CD4-positive, alpha-beta memory T cell (primary cell): ENCODE measurements at regions not wholly inside any gene's neighbourhood (a gene's known extent, or its start where the extent isn't known, plus 50 kb on each side); places are given as distances from the start of the nearest gene placed in this dataset.
"Not testable (repeated sequence)": the region's sequence is repeated elsewhere in the genome, so short reads cannot be mapped to it uniquely, and the experiment has no call there.

Source experiments
- CTCF ChIA-PET: fragments of 350-600 bp; sonication (Branson Sonifier 250); formaldehyde crosslinking; loops from one replicate; lab custom pipeline; 2021; ENCODE audit warnings: inconsistent platforms; ENCODE audit not compliant: partially characterized antibody; lab: Charles Lee
- POLR2A ChIA-PET: fragments of 350-600 bp; sonication (Branson Sonifier 250); formaldehyde crosslinking; loops from one replicate; lab custom pipeline; 2021; ENCODE audit not compliant: partially characterized antibody; lab: Charles Lee
- DNase-seq, 5 donors: peaks; one replicate each; pipeline versions ENCODE4 v3.0.0 to v3.0.0-alpha.2; 2020 to 2022; ENCODE audit warnings: mixed read lengths in 1 of 5
- H3K27ac ChIP-seq: one replicate; pipeline ENCODE4 v1.7.0; 2013; ENCODE audit warnings: low read depth, low read length
- H3K27me3 ChIP-seq: 2 replicates; pipeline ENCODE4 v1.7.0; 2013; ENCODE audit warnings: mild to moderate bottlenecking, low read length, moderate library complexity; ENCODE audit not compliant: insufficient read depth
- H3K36me3 ChIP-seq: 2 replicates; pipeline ENCODE4 v1.7.0; 2013; ENCODE audit warnings: mild to moderate bottlenecking, low read length, moderate library complexity; ENCODE audit not compliant: insufficient read depth
- H3K4me1 ChIP-seq: 2 replicates; pipeline ENCODE4 v1.7.0; 2013; ENCODE audit warnings: mild to moderate bottlenecking, low read length, moderate library complexity; ENCODE audit not compliant: insufficient read depth
- H3K4me3 ChIP-seq, 2 donors: one replicate each; pipeline ENCODE4 v1.7.0; 2013; ENCODE audit warnings: low read length in 2 of 2, mild to moderate bottlenecking in 1 of 2
- H3K9me3 ChIP-seq, 2 donors: one replicate each; pipeline ENCODE4 v1.7.0; 2013; ENCODE audit warnings: low read length in 2 of 2, control low read depth in 1 of 2; ENCODE audit not compliant: control insufficient read depth in 1 of 2
- H3K27ac Mint-ChIP-seq, 7 donors: one replicate each; pipeline ENCODE4 v1.8.0; 2020 to 2021; ENCODE audit warnings: mixed read lengths in 7 of 7, mild to moderate bottlenecking in 6 of 7, inconsistent platforms in 3 of 7, moderate library complexity in 3 of 7
- H3K27me3 Mint-ChIP-seq, 2 donors: one replicate each; pipeline ENCODE4 v1.8.0; 2020 to 2021; ENCODE audit warnings: mixed read lengths in 2 of 2
- H3K36me3 Mint-ChIP-seq, 2 donors: one replicate each; pipeline ENCODE4 v1.8.0; 2020 to 2021; ENCODE audit warnings: mixed read lengths in 2 of 2, inconsistent platforms in 1 of 2, mild to moderate bottlenecking in 1 of 2
- H3K4me1 Mint-ChIP-seq, 4 donors: one replicate each; pipeline ENCODE4 v1.8.0; 2020 to 2021; ENCODE audit warnings: mixed read lengths in 4 of 4, mild to moderate bottlenecking in 1 of 4
- H3K4me3 Mint-ChIP-seq, 8 donors: one replicate each; pipeline ENCODE4 v1.8.0; 2020 to 2021; ENCODE audit warnings: mixed read lengths in 8 of 8, mild to moderate bottlenecking in 7 of 8, moderate library complexity in 6 of 8, inconsistent platforms in 3 of 8
- H3K9me3 Mint-ChIP-seq, 8 donors: one replicate each; pipeline ENCODE4 v1.8.0; 2020 to 2021; ENCODE audit warnings: mixed read lengths in 8 of 8, mild to moderate bottlenecking in 5 of 8, inconsistent platforms in 3 of 8, moderate library complexity in 1 of 8
- intact Hi-C: fragments of 100-400 bp; cut with micrococcal nuclease; formaldehyde crosslinking; loops from one replicate; pipeline ENCODE4 v1.15.1; 2023

DNA sequence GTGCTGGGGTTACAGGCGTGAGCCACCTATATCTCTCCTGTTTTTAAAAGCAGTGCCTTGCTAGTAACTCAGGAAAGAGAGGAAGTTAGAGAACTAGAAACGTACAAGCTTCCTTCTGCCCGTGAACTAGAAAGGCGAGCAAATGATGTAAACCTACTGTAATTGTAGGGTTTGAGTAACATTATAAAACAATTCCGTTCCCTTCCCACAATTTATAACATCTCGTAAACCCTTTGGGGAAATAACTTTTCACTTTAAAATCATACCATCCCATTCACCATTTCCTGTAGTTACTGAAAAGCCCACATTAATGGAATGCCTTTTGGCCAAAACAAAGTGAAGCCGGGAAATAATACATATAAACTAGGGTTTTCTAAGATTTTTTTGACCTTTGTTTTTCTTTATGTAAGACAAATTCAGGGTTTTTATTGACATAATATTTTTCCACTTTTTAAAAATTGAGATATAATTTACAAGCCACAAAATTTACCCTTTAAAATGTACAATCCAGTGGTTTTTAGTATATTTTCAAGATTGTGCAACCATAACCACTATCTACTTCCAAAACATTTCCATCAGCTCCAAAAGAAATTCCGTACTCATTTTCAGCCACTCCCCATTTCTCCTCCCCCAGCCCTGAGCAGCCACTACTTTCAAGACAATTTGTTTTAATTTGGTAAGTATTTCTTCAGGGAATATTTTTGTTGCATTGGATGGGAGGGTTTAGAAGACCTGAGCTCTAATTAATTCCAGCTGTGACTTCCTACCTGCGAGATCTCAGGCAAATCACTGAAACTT, 175.1 kb upstream of the PDE10A start:
- H3K36me3 Mint-ChIP-seq = no peaks in the 10 kb centered on the region
- H3K27ac ChIP-seq = no peak overlapping the region
- intact Hi-C loops = no loop called here
- H3K36me3 ChIP-seq = no peaks in the 10 kb centered on the region
- no peaks in the 10 kb centered on the region for H3K9me3 ChIP-seq
- H3K27me3 ChIP-seq = no peaks in the 10 kb centered on the region
- POLR2A ChIA-PET = no interaction called here
- H3K9me3 Mint-ChIP-seq = peaks cover 0 to 5% (median 0%) of the 10 kb centered on the region in 8 donors
- no peak overlapping the region for H3K27ac Mint-ChIP-seq
- no peaks in the 10 kb centered on the region for H3K4me1 Mint-ChIP-seq
- no peak overlapping the region for H3K4me3 ChIP-seq
- H3K4me3 Mint-ChIP-seq = no peak overlapping the region
- peaks cover 15 to 21% of the 10 kb centered on the region in 2 donors for H3K27me3 Mint-ChIP-seq
- CTCF ChIA-PET = no interaction called here
- DNase-seq = no peak
- no peaks in the 10 kb centered on the region for H3K4me1 ChIP-seq

DNA sequence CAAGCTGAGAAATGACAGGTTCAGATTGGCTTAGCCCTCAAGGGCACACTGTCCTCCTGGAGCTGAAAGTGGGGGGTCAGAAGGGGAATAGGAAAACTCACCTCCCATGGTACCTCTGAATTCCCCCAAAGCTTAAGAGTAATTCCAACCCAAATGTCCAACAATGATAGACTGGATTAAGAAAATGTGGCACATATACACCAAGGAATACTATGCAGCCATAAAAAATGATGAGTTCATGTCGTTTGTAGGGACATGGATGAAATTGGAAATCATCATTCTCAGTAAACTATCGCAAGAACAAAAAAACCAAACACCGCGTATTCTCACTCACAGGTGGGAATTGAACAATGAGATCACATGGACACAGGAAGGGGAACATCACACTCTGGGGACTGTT, 173.6 kb upstream of the PDE10A start:
- H3K27ac Mint-ChIP-seq, H3K9me3 ChIP-seq, H3K9me3 Mint-ChIP-seq, H3K27ac ChIP-seq, POLR2A ChIA-PET, H3K4me1 Mint-ChIP-seq, H3K36me3 ChIP-seq, H3K36me3 Mint-ChIP-seq, H3K27me3 ChIP-seq, H3K4me1 ChIP-seq, H3K4me3 ChIP-seq, DNase-seq, H3K4me3 Mint-ChIP-seq, intact Hi-C loops: not testable (repeated sequence)
- CTCF ChIA-PET = interaction anchor here (1.1 kb wide), 1 partner anchor 14 kb away, joined by 4 read pairs; no protein-coding TSS in a partner anchor
- H3K27me3 Mint-ChIP-seq = peaks cover 18 to 21% of the 10 kb centered on the region in 2 donors

DNA sequence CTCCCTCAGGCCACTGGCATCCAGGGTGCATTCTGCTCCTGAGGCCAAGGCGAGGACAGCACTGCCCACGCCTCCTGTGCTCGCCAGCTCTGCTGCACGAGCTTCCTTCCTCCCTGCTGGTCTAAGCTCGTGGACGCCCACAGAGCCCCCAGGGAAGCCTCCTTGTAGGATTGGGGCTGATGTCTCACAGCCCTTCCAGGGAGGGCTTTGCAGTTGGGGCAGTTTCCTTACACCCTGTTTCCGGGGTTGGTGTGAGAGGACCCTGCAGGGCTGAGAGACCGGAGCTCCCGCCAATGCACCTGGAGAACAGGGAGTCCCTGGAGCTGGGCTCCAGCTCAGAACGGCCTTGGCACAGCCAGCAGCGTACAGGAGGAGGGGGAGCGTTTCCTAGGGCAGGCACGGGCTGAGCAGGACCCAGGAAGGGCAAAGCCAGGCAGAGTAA, 172.4 kb upstream of the PDE10A start:
- H3K4me3 Mint-ChIP-seq = no peak overlapping the region

DNA sequence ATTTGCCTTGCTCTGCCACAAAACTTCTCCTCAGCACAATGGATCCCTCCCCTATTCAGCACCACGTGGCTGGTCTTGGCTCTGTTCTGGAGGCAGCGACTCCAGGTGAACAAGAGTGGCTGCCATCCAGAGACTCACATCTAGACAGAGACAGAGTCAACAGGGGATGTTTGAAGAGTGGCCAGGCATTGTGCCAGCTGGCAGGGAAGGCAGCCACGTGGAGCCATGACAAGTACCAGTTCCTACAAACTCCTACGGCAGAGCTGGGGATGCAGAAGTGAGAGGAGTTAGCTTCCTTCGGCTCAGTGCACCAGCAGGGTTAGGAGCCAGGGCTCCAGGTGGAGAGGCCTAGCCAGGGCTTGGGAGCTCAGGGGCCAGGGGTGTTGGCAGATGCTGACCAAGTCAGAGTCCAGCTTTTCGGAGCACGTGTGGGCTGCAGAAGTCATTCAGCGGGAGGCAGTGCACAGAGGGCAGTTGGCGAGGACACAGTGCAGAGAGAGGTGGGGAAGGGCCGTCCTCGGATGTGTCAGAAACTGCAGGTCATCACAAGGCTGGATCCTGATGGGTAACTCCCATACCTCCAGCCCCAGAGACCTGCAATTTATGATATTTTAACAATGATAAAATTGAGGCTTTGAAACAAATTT, 171.7 kb upstream of the PDE10A start:
- intact Hi-C loops = no loop called here
- Mint-ChIP-seq H3K27ac (no peak overlapping the region), H3K9me3 (peaks cover 0 to 5% (median 0%) of the 10 kb centered on the region in 8 donors)

More for the DNA sequence above, 172.4 kb upstream of the PDE10A start:
- POLR2A ChIA-PET = no interaction called here
- Mint-ChIP-seq H3K4me1 (peaks cover 5 to 10% (median 10%) of the 10 kb centered on the region in 4 donors), H3K36me3 (no peaks in the 10 kb centered on the region), H3K27ac (no peak overlapping the region), H3K27me3 (peaks cover 19 to 20% of the 10 kb centered on the region in 2 donors), H3K9me3 (peaks cover 0 to 5% (median 0%) of the 10 kb centered on the region in 8 donors)
- Histone ChIP-seq H3K27me3 (no peaks in the 10 kb centered on the region), H3K4me1 (peaks cover 5% of the 10 kb centered on the region), H3K36me3 (no peaks in the 10 kb centered on the region), H3K27ac (no peak overlapping the region), H3K9me3 (no peaks in the 10 kb centered on the region), H3K4me3 (no peak overlapping the region)
- DNase-seq = no peak
- CTCF ChIA-PET = interaction anchor here (1.8 kb wide), 1 partner anchor 16 kb away, joined by 9 read pairs; no protein-coding TSS in a partner anchor
- intact Hi-C loops = no loop called here

DNA sequence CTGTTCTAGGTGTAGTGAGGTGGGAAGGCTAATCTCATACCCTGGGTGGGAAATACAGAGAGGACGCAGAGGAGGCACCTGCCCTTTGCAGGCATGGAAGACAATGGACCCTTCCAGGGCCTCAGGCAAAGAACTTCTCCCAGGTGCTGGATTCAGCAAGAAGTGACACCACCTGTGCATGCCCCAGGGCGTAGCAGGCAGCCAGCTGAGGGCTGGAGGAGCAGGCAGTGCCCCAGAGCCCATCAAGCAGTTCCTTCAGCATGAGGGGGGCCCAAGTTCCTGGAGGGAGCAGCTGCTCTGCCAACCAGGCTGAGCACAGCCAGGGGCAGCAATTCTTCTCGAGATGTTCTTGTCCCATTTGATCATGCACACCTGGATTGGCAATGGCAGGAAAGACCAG, 170.3 kb upstream of the PDE10A start:
- H3K36me3 Mint-ChIP-seq = no peaks in the 10 kb centered on the region
- intact Hi-C loops = no loop called here
- H3K27me3 Mint-ChIP-seq = peaks cover 12 to 21% of the 10 kb centered on the region in 2 donors
- H3K27ac Mint-ChIP-seq = no peak overlapping the region
- H3K9me3 Mint-ChIP-seq = peaks cover 0 to 5% (median 0%) of the 10 kb centered on the region in 8 donors
- peaks cover 5% of the 10 kb centered on the region for H3K4me1 ChIP-seq
- H3K27me3 ChIP-seq = no peaks in the 10 kb centered on the region
- H3K9me3 ChIP-seq = no peaks in the 10 kb centered on the region
- DNase-seq = no peak
- ChIA-PET CTCF (interaction anchor here (1.3 kb wide), 1 partner anchor 16 kb away, joined by 5 read pairs; no protein-coding TSS in a partner anchor), POLR2A (no interaction called here)
- peaks cover 5 to 13% (median 10%) of the 10 kb centered on the region in 4 donors for H3K4me1 Mint-ChIP-seq
- H3K27ac ChIP-seq = no peak overlapping the region
- no peak overlapping the region for H3K4me3 ChIP-seq
- no peaks in the 10 kb centered on the region for H3K36me3 ChIP-seq
- H3K4me3 Mint-ChIP-seq = no peak overlapping the region

More for the DNA sequence above, 171.7 kb upstream of the PDE10A start:
- H3K4me1 ChIP-seq = peaks cover 5% of the 10 kb centered on the region
- Mint-ChIP-seq H3K36me3 (no peaks in the 10 kb centered on the region), H3K4me3 (no peak overlapping the region), H3K4me1 (peaks cover 5 to 13% (median 10%) of the 10 kb centered on the region in 4 donors), H3K27me3 (peaks cover 18 to 20% of the 10 kb centered on the region in 2 donors)
- H3K27me3 ChIP-seq = no peaks in the 10 kb centered on the region
- H3K9me3 ChIP-seq = no peaks in the 10 kb centered on the region
- POLR2A ChIA-PET = no interaction called here
- DNase-seq = no peak
- CTCF ChIA-PET = interaction anchor here (1.8 kb wide), 1 partner anchor 16 kb away, joined by 9 read pairs; no protein-coding TSS in a partner anchor
- H3K36me3 ChIP-seq = no peaks in the 10 kb centered on the region
- H3K4me3 ChIP-seq = no peak overlapping the region
- no peak overlapping the region for H3K27ac ChIP-seq

DNA sequence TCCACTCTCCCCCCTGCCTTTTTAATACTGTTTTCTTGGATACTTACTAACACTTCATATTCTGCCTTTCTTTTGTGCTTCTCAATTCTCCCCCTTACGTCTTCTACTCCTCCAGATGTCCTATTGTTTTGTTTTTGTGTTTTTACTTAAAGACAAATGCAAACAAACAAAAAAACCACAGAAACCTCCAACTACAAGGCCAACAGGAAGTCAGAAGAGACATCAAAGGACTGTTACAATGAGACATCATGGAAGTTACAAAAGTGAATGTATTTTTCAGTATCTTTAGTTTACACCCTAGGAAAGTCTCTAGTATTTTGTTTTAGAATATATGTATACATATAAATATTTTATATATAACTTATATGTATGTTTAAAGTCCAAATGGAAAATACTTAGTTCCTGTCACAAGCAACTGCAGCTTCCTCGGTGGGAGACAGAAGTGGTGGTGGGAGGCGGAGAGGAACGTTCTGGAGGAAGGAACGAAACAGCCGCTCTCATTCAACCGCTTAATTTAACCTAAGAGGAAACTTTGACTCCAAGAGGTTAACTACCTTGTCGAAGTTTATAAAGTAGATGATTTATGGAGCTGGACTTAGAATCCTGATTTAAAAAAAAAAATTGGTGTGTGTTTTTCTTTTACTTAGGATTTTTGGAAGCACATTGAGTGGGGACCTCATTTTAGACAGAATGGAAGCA, 168.9 kb upstream of the PDE10A start:
- Mint-ChIP-seq H3K36me3 (no peaks in the 10 kb centered on the region), H3K27me3 (peaks cover 18 to 20% of the 10 kb centered on the region in 2 donors), H3K4me3 (peak overlapping the region in 3 of 8 donors; percentile 6 to 32 (median 19)), H3K4me1 (peaks cover 5 to 13% (median 10%) of the 10 kb centered on the region in 4 donors), H3K9me3 (peaks cover 0 to 5% (median 0%) of the 10 kb centered on the region in 8 donors), H3K27ac (peak overlapping the region in 1 of 7 donors; percentile 8)
- no peak overlapping the region for H3K4me3 ChIP-seq
- ChIA-PET CTCF (no interaction called here), POLR2A (no interaction called here)
- H3K27ac ChIP-seq = no peak overlapping the region
- intact Hi-C loops = no loop called here
- no peaks in the 10 kb centered on the region for H3K9me3 ChIP-seq
- H3K4me1 ChIP-seq = peaks cover 5% of the 10 kb centered on the region
- no peaks in the 10 kb centered on the region for H3K36me3 ChIP-seq
- no peaks in the 10 kb centered on the region for H3K27me3 ChIP-seq
- no peak for DNase-seq
